ENCODE measurements at regions not wholly inside any gene's neighbourhood (a gene's known extent, or its start where the extent isn't known, plus 50 kb on each side); places are given as distances from the start of the nearest gene placed in this dataset.

DNA sequence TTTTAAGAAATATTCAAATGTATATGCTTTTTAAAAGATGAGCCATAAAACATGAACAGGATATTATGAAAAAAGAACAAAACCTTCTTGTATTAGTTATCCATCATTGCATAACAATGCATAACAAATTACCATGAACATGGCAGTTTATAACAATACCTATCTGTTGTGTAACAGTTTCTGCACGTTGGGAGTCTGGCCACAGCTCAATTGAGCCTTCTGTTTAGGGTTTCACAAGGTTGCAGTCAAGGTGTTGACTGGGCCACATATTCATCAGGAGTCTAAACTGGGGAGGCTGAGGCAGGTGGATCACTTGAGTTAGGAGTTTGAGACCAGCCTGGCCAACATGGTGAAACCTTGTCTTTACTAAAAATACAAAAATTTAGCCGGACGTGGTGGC, 149.4 kb upstream of the SMLR1 start:
- intact Hi-C loops (cut with micrococcal nuclease) = no loop called here
- Histone ChIP-seq H3K36me3 (ENCODE audit: low read depth, low read length) (no peaks in the 10 kb centered on the region), H3K27me3 (ENCODE audit: low read length) (no peaks in the 10 kb centered on the region), H3K27ac (ENCODE audit: low read length) (no peak overlapping the region), H3K9ac (ENCODE audit: low read length) (no peak overlapping the region), H2AFZ (ENCODE audit: low read length) (no peak overlapping the region), H3F3A (ENCODE audit: low read length, unreplicated experiment) (no peaks in the 10 kb centered on the region), H3K79me2 (ENCODE audit: low read length) (no peaks in the 10 kb centered on the region), H3K9me2 (replicated peaks; ENCODE audit: low read length) (no peaks in the 10 kb centered on the region), H3K4me3 (ENCODE audit: low read length) (no peak overlapping the region), H3K4me1 (ENCODE audit: insufficient read depth, low read length) (peaks cover 11% of the 10 kb centered on the region), H3K4me2 (ENCODE audit: low read length) (no peak overlapping the region), H4K20me1 (ENCODE audit: low read length) (no peaks in the 10 kb centered on the region), H3K9me3 (ENCODE audit: low read length) (no peaks in the 10 kb centered on the region)
- no peak for TF ChIP-seq EZH2phosphoT487 (IDR thresholded peaks at IDR 0.05; ENCODE audit: borderline replicate concordance, low read length)
- TF ChIP-seq EZH2 (IDR thresholded peaks at IDR 0.05; ENCODE audit: low read length, unreplicated experiment) = no peak
- no peak for TF ChIP-seq CTCF (conservative IDR thresholded peaks at IDR 0.05; ENCODE audit: low read depth, low read length)
- DNase-seq (no peak), ATAC-seq (no peak)
- ChIA-PET POLR2A (ENCODE audit: unreplicated experiment) (no interaction called here), CTCF (no interaction called here)
- BruUV-seq (replicated peaks) = no TSS peak

- Histone ChIP-seq H3F3A (ENCODE audit: low read length, unreplicated experiment) (no peaks in the 10 kb centered on the region), H3K9me2 (replicated peaks; ENCODE audit: low read length) (no peaks in the 10 kb centered on the region), H3K4me3 (ENCODE audit: low read length) (no peak overlapping the region), H3K4me1 (ENCODE audit: insufficient read depth, low read length) (peaks cover 11% of the 10 kb centered on the region), H3K27me3 (ENCODE audit: low read length) (no peaks in the 10 kb centered on the region), H3K79me2 (ENCODE audit: low read length) (no peaks in the 10 kb centered on the region), H3K36me3 (ENCODE audit: low read depth, low read length) (no peaks in the 10 kb centered on the region), H2AFZ (ENCODE audit: low read length) (no peak overlapping the region), H3K27ac (ENCODE audit: low read length) (no peak overlapping the region), H3K9me3 (ENCODE audit: low read length) (no peaks in the 10 kb centered on the region), H3K4me2 (ENCODE audit: low read length) (no peak overlapping the region), H3K9ac (ENCODE audit: low read length) (no peak overlapping the region), H4K20me1 (ENCODE audit: low read length) (no peaks in the 10 kb centered on the region)
- ChIA-PET POLR2A (ENCODE audit: unreplicated experiment) (no interaction called here), CTCF (no interaction called here)
- no TSS peak for BruUV-seq (replicated peaks)
- ATAC-seq = no peak
- TF ChIP-seq CTCF (conservative IDR thresholded peaks at IDR 0.05; ENCODE audit: low read depth, low read length) (no peak), EZH2phosphoT487 (IDR thresholded peaks at IDR 0.05; ENCODE audit: borderline replicate concordance, low read length) (no peak), EZH2 (IDR thresholded peaks at IDR 0.05; ENCODE audit: low read length, unreplicated experiment) (no peak)
- intact Hi-C loops (cut with micrococcal nuclease) = no loop called here
- DNase-seq = no peak
Observed at GRCh38 chr6:130679684-130680083, 147.5 kb upstream of the SMLR1 start.

GRCh38 chr6:130680116-130680515, 147.1 kb upstream of the SMLR1 start:
- CTCF ChIA-PET = no interaction called here

More at GRCh38 chr6:130680116-130680515, 147.1 kb upstream of the SMLR1 start:
- POLR2A ChIA-PET (ENCODE audit: unreplicated experiment) = no interaction called here
- H3K79me2 ChIP-seq (ENCODE audit: low read length) = no peaks in the 10 kb centered on the region
- H3K9me2 ChIP-seq (replicated peaks; ENCODE audit: low read length) = no peaks in the 10 kb centered on the region
- intact Hi-C loops (cut with micrococcal nuclease) = no loop called here
- DNase-seq (no peak), ATAC-seq (no peak)
- no peak overlapping the region for H2AFZ ChIP-seq (ENCODE audit: low read length)
- H3F3A ChIP-seq (ENCODE audit: low read length, unreplicated experiment) = no peaks in the 10 kb centered on the region
- H3K4me2 ChIP-seq (ENCODE audit: low read length) = no peak overlapping the region
- no peak overlapping the region for H3K9ac ChIP-seq (ENCODE audit: low read length)
- H3K4me3 ChIP-seq (ENCODE audit: low read length) = no peak overlapping the region
- no peaks in the 10 kb centered on the region for H4K20me1 ChIP-seq (ENCODE audit: low read length)
- no peak for TF ChIP-seq CTCF (conservative IDR thresholded peaks at IDR 0.05; ENCODE audit: low read depth, low read length)
- no peak for TF ChIP-seq EZH2phosphoT487 (IDR thresholded peaks at IDR 0.05; ENCODE audit: borderline replicate concordance, low read length)
- no peak for TF ChIP-seq EZH2 (IDR thresholded peaks at IDR 0.05; ENCODE audit: low read length, unreplicated experiment)
- BruUV-seq (replicated peaks) = no TSS peak
- no peaks in the 10 kb centered on the region for H3K36me3 ChIP-seq (ENCODE audit: low read depth, low read length)
- H3K4me1 ChIP-seq (ENCODE audit: insufficient read depth, low read length) = peaks cover 8% of the 10 kb centered on the region
- H3K9me3 ChIP-seq (ENCODE audit: low read length) = no peaks in the 10 kb centered on the region
- H3K27me3 ChIP-seq (ENCODE audit: low read length) = no peaks in the 10 kb centered on the region
- no peak overlapping the region for H3K27ac ChIP-seq (ENCODE audit: low read length)

All from PC-3 (cell line).